Caco-2 (cell line): ENCODE measurements at regions not wholly inside any gene's neighbourhood (a gene's known extent, or its start where the extent isn't known, plus 50 kb on each side); places are given as distances from the start of the nearest gene placed in this dataset.

Source experiments
- BruUV-seq: library from RNA; stranded (reverse); fragments of 400-500 nt; replicated peaks from 2 replicates; lab custom pipeline; 2021; lab: Mats Ljungman, UMichigan
- CTCF ChIA-PET: fragments of 300-600 bp; sonication (Branson Sonifier 250); formaldehyde crosslinking; loops from one replicate; lab custom pipeline; 2022; ENCODE audit warnings: antibody characterized with exemption; lab: Charles Lee
- POLR2A ChIA-PET: fragments of 300-600 bp; sonication (Branson Sonifier 250); formaldehyde crosslinking; loops from one replicate; lab custom pipeline; 2022; ENCODE audit warnings: antibody characterized with exemption; lab: Charles Lee
- DNase-seq, 2 experiments: peaks; one replicate each; pipeline versions ENCODE4 v3.0.0 to v3.0.0-alpha.2; 2020 to 2022
- H3K27me3 ChIP-seq: replicated peaks from 2 replicates; pipeline ENCODE4 v1.6.0; 2011; ENCODE audit warnings: low read length; ENCODE audit not compliant: control insufficient read depth, insufficient read depth
- H3K36me3 ChIP-seq: 2 replicates; pipeline ENCODE4 v1.5.1; 2011; ENCODE audit warnings: low read length; ENCODE audit not compliant: control insufficient read depth, insufficient read depth
- H3K4me1 ChIP-seq: fragments of 250-450 bp; sonication (Bioruptor Pico); 2 replicates; pipeline ENCODE4 v1.5.1; 2020; ENCODE audit warnings: mild to moderate bottlenecking
- H3K4me3 ChIP-seq: 2 replicates; pipeline ENCODE4 v1.5.1; 2011; ENCODE audit warnings: low read depth, mild to moderate bottlenecking, control low read depth, low read length
- H3K9me3 ChIP-seq: fragments of 250-450 bp; sonication (Bioruptor Pico); 2 replicates; pipeline ENCODE4 v1.5.1; 2020; ENCODE audit warnings: mild to moderate bottlenecking, moderate library complexity
- H3K27ac Mint-ChIP-seq: one replicate; pipeline ENCODE4 v1.8.0; 2022; ENCODE audit warnings: mixed read lengths; ENCODE audit not compliant: unreplicated experiment
- H3K27me3 Mint-ChIP-seq: one replicate; pipeline ENCODE4 v1.8.0; 2022; ENCODE audit warnings: mixed read lengths; ENCODE audit not compliant: insufficient read depth, unreplicated experiment
- H3K36me3 Mint-ChIP-seq: one replicate; pipeline ENCODE4 v1.8.0; 2022; ENCODE audit warnings: mild to moderate bottlenecking, mixed read lengths; ENCODE audit not compliant: insufficient read depth, unreplicated experiment
- H3K4me1 Mint-ChIP-seq: one replicate; pipeline ENCODE4 v1.8.0; 2022; ENCODE audit warnings: low read depth, mixed read lengths; ENCODE audit not compliant: unreplicated experiment
- H3K4me3 Mint-ChIP-seq: one replicate; pipeline ENCODE4 v1.8.0; 2022; ENCODE audit warnings: mild to moderate bottlenecking, moderate library complexity, mixed read lengths; ENCODE audit not compliant: unreplicated experiment
- H3K9me3 Mint-ChIP-seq: one replicate; pipeline ENCODE4 v1.8.0; 2022; ENCODE audit warnings: mixed read lengths; ENCODE audit not compliant: unreplicated experiment
- CTCF ChIP-seq, 2 experiments: fragments of 200-600 bp in 1 of 2; IDR thresholded peaks; 1 replicate in 1 of 2; 2 replicates in 1 of 2; pipeline versions ENCODE4 v1.5.1 to v1.8.0; 2011 to 2022; ENCODE audit warnings: antibody characterized with exemption in 1 of 2, control low read depth in 1 of 2, inconsistent platforms in 1 of 2, low read depth in 1 of 2, low read length in 1 of 2, mild to moderate bottlenecking in 1 of 2, moderate library complexity in 1 of 2; ENCODE audit not compliant: insufficient read depth in 1 of 2, severe bottlenecking in 1 of 2, unreplicated experiment in 1 of 2
- intact Hi-C: fragments of 100-400 bp; cut with micrococcal nuclease; formaldehyde crosslinking; loops from one replicate; pipeline ENCODE4 v1.10.0; 2022; ENCODE audit not compliant: unreplicated experiment

DNA sequence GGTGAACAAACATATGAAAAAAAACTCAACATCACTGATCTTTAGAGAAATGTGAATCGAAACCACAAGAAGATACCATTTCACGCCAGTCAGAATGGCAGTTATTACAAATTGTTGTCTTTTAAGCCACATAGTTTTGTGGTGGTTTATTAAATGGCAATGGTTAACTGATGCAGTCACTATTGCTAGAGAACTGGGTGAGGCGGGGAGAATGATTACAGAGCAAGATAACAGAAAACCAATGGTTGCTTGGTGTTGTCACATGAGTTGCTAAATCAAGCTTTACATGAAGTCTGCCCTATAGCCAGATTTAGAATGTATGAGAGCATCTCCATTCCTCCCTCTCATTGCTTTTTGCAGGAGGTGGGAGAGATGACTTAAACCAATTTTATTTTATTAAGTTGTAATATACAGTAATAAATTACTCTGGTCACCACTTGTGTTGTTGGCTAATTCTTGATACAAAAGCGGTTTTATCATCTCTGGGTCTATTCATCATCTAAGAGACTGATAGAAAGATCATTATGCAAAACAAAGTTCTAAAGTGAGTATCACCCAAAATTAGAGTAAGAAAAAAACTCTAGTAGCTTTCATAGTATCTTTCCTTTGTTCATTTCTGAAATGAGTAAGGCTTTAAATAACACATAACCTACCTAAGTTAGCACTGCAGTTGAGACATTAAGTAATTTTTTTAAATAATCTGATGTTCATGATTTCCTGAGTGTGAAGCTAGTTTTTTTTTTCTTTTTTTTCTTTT lies 859.5 kb downstream of the STIM2 start:
- H3K4me1 ChIP-seq = no peaks in the 10 kb centered on the region
- Mint-ChIP-seq H3K36me3 (no peaks in the 10 kb centered on the region), H3K27ac (no peak overlapping the region), H3K4me1 (peaks cover 2% of the 10 kb centered on the region), H3K9me3 (peaks cover 13% of the 10 kb centered on the region), H3K27me3 (peaks cover 5% of the 10 kb centered on the region), H3K4me3 (no peak overlapping the region)
- CTCF ChIA-PET = no interaction called here
- no peaks in the 10 kb centered on the region for H3K36me3 ChIP-seq
- TF ChIP-seq CTCF (IDR thresholded peaks at IDR 0.05; ENCODE audit: insufficient read depth in 1 of 2, low read depth in 1 of 2, low read length in 1 of 2, severe bottlenecking in 1 of 2, unreplicated experiment in 1 of 2) = no peak
- BruUV-seq = no TSS peak
- intact Hi-C loops = no loop called here
- no peaks in the 10 kb centered on the region for H3K9me3 ChIP-seq
- no peak overlapping the region for H3K4me3 ChIP-seq
- no peaks in the 10 kb centered on the region for H3K27me3 ChIP-seq
- no peak for DNase-seq
- POLR2A ChIA-PET = no interaction called here

DNA sequence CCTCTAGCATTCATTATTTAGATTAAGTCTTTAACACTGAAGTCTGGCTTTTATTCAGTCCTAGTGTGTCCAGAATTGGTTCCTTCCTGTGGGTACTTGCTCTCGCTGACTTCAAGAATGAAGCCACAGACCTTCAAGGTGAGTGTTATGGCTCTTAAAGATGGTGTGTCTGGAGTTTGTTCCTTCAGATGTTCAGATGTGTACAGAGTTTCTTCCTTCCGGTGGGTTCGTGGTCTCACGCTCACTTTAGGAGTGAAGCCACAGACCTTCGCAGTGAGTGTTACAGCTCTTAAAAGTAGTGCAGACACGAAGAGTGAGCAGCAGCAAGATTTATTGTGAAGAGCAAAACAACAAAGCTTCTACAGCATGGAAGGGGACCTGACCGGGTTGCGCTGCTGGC lies 860.6 kb downstream of the STIM2 start:
- no peak for TF ChIP-seq CTCF (IDR thresholded peaks at IDR 0.05; ENCODE audit: insufficient read depth in 1 of 2, low read depth in 1 of 2, low read length in 1 of 2, severe bottlenecking in 1 of 2, unreplicated experiment in 1 of 2)
- Histone ChIP-seq H3K4me1 (no peaks in the 10 kb centered on the region), H3K9me3 (no peaks in the 10 kb centered on the region), H3K4me3 (no peak overlapping the region), H3K27me3 (no peaks in the 10 kb centered on the region), H3K36me3 (no peaks in the 10 kb centered on the region)
- DNase-seq = no peak
- CTCF ChIA-PET = no interaction called here
- POLR2A ChIA-PET = no interaction called here
- Mint-ChIP-seq H3K27me3 (peaks cover 5% of the 10 kb centered on the region), H3K4me3 (no peak overlapping the region), H3K9me3 (peaks cover 13% of the 10 kb centered on the region), H3K27ac (no peak overlapping the region), H3K4me1 (no peaks in the 10 kb centered on the region), H3K36me3 (no peaks in the 10 kb centered on the region)
- no TSS peak for BruUV-seq
- intact Hi-C loops = no loop called here

GRCh38 chr4:27728892-27729291 lies 868.3 kb downstream of the STIM2 start:
- CTCF ChIA-PET = no interaction called here
- peaks cover 5% of the 10 kb centered on the region for H3K27me3 Mint-ChIP-seq
- Histone ChIP-seq H3K27me3 (no peaks in the 10 kb centered on the region), H3K36me3 (no peaks in the 10 kb centered on the region), H3K4me1 (no peaks in the 10 kb centered on the region), H3K9me3 (no peaks in the 10 kb centered on the region), H3K4me3 (no peak overlapping the region)
- no peak for DNase-seq
- POLR2A ChIA-PET = no interaction called here
- TF ChIP-seq CTCF (IDR thresholded peaks at IDR 0.05; ENCODE audit: insufficient read depth in 1 of 2, low read depth in 1 of 2, low read length in 1 of 2, severe bottlenecking in 1 of 2, unreplicated experiment in 1 of 2) = no peak
- no peak overlapping the region for H3K27ac Mint-ChIP-seq
- H3K4me1 Mint-ChIP-seq = no peaks in the 10 kb centered on the region
- H3K36me3 Mint-ChIP-seq = no peaks in the 10 kb centered on the region
- BruUV-seq = no TSS peak
- intact Hi-C loops = no loop called here
- H3K4me3 Mint-ChIP-seq = no peak overlapping the region
- no peaks in the 10 kb centered on the region for H3K9me3 Mint-ChIP-seq
